ENCODE measurements at regions not wholly inside any gene's neighbourhood (a gene's known extent, or its start where the extent isn't known, plus 50 kb on each side); places are given as distances from the start of the nearest gene placed in this dataset.

- Mint-ChIP-seq H3K27ac (no peak overlapping the region), H3K36me3 (ENCODE audit: low read depth) (peaks cover 2% of the 10 kb centered on the region), H3K4me3 (no peak overlapping the region), H3K27me3 (peaks cover 20% of the 10 kb centered on the region), H3K9me3 (peaks cover 6% of the 10 kb centered on the region), H3K4me1 (peaks cover 16% of the 10 kb centered on the region)
- POLR2A ChIA-PET = no interaction called here
- DNase-seq = no peak
- CTCF ChIA-PET = interaction anchor here (0.7 kb wide), 1 partner anchor 19 kb away, joined by 3 read pairs; no protein-coding TSS in a partner anchor
Measured at GRCh38 chr18:63046375-63046774, 273.2 kb downstream of the BCL2 start.

GRCh38 chr18:63043516-63043915, 276.1 kb downstream of the BCL2 start:
- H3K27ac Mint-ChIP-seq = no peak overlapping the region
- no peak overlapping the region for H3K4me3 Mint-ChIP-seq
- peaks cover 12% of the 10 kb centered on the region for H3K4me1 Mint-ChIP-seq
- peaks cover 4% of the 10 kb centered on the region for H3K36me3 Mint-ChIP-seq (ENCODE audit: low read depth)
- DNase-seq = no peak
- peaks cover 17% of the 10 kb centered on the region for H3K27me3 Mint-ChIP-seq
- ChIA-PET POLR2A (no interaction called here), CTCF (interaction anchor here (2.0 kb wide), 1 partner anchor 26 kb away, joined by 5 read pairs; no protein-coding TSS in a partner anchor)
- H3K9me3 Mint-ChIP-seq = peaks cover 10% of the 10 kb centered on the region

- Mint-ChIP-seq H3K4me1 (peaks cover 12% of the 10 kb centered on the region), H3K36me3 (ENCODE audit: low read depth) (peaks cover 4% of the 10 kb centered on the region), H3K27me3 (peaks cover 18% of the 10 kb centered on the region), H3K27ac (no peak overlapping the region), H3K4me3 (no peak overlapping the region), H3K9me3 (peaks cover 10% of the 10 kb centered on the region)
- POLR2A ChIA-PET = no interaction called here
- DNase-seq = no peak
- CTCF ChIA-PET = interaction anchor here (1.0 to 2.0 kb wide), 2 partner anchors 14 to 25 kb away, joined by 3 to 5 read pairs; no protein-coding TSS in a partner anchor
Measured at GRCh38 chr18:63042351-63042750, 277.2 kb downstream of the BCL2 start.

GRCh38 chr18:63040788-63041410, 278.7 kb downstream of the BCL2 start:
- CTCF ChIA-PET = no interaction called here
- Mint-ChIP-seq H3K9me3 (peaks cover 10% of the 10 kb centered on the region), H3K4me3 (no peak overlapping the region), H3K27ac (no peak overlapping the region), H3K27me3 (peaks cover 18% of the 10 kb centered on the region), H3K4me1 (peaks cover 12% of the 10 kb centered on the region), H3K36me3 (ENCODE audit: low read depth) (peaks cover 4% of the 10 kb centered on the region)
- POLR2A ChIA-PET = no interaction called here
- DNase-seq = no peak

- Mint-ChIP-seq H3K27ac (no peak overlapping the region), H3K27me3 (peaks cover 12% of the 10 kb centered on the region), H3K4me3 (no peak overlapping the region), H3K4me1 (peaks cover 12% of the 10 kb centered on the region), H3K36me3 (ENCODE audit: low read depth) (peaks cover 4% of the 10 kb centered on the region), H3K9me3 (peaks cover 8% of the 10 kb centered on the region)
- ChIA-PET POLR2A (no interaction called here), CTCF (no interaction called here)
- no peak for DNase-seq
Measured at GRCh38 chr18:63037491-63037890, 282.1 kb downstream of the BCL2 start.

- POLR2A ChIA-PET = no interaction called here
- no peak for DNase-seq
- CTCF ChIA-PET = no interaction called here
- Mint-ChIP-seq H3K4me1 (no peaks in the 10 kb centered on the region), H3K27ac (no peak overlapping the region), H3K4me3 (no peak overlapping the region), H3K27me3 (peaks cover 8% of the 10 kb centered on the region), H3K9me3 (peaks cover 3% of the 10 kb centered on the region), H3K36me3 (ENCODE audit: low read depth) (no peaks in the 10 kb centered on the region)
Measured at GRCh38 chr18:63031375-63031774, 288.2 kb downstream of the BCL2 start.
